H9 (cell line): ENCODE measurements at regions not wholly inside any gene's neighbourhood (a gene's known extent, or its start where the extent isn't known, plus 50 kb on each side); places are given as distances from the start of the nearest gene placed in this dataset.

Source experiments
- DNase-seq: peaks from one replicate; pipeline ENCODE4 v3.0.0-alpha.2; 2017
- H2AFZ ChIP-seq: one replicate; pipeline ENCODE4 v1.6.1; 2013; ENCODE audit warnings: mild to moderate bottlenecking, low read length, control low read depth, moderate library complexity
- H2AK5ac ChIP-seq: 2 replicates; pipeline ENCODE4 v1.6.1; 2013; ENCODE audit warnings: low read length, control low read depth, mixed read lengths; ENCODE audit not compliant: insufficient read length
- H2BK120ac ChIP-seq: one replicate; pipeline ENCODE4 v1.6.1; 2013; ENCODE audit warnings: low read depth, mild to moderate bottlenecking, low read length, control low read depth, inconsistent platforms; ENCODE audit not compliant: poor library complexity, severe bottlenecking
- H2BK12ac ChIP-seq: 2 replicates; pipeline ENCODE4 v1.6.1; 2013; ENCODE audit warnings: low read length, control low read depth, mixed read lengths, low read depth; ENCODE audit not compliant: insufficient read length
- H2BK15ac ChIP-seq: 2 replicates; pipeline ENCODE4 v1.6.1; 2013; ENCODE audit warnings: low read depth, low read length, control low read depth
- H2BK20ac ChIP-seq: one replicate; pipeline ENCODE4 v1.6.1; 2013; ENCODE audit warnings: low read depth, mild to moderate bottlenecking, low read length, control low read depth, inconsistent platforms; ENCODE audit not compliant: poor library complexity, severe bottlenecking
- H2BK5ac ChIP-seq: 2 replicates; pipeline ENCODE4 v1.6.1; 2013; ENCODE audit warnings: low read length, control low read depth, mixed read lengths; ENCODE audit not compliant: insufficient read length
- H3K14ac ChIP-seq: 2 replicates; pipeline ENCODE4 v1.6.1; 2013; ENCODE audit warnings: low read length, control low read depth; ENCODE audit not compliant: insufficient read depth
- H3K18ac ChIP-seq: 2 replicates; pipeline ENCODE4 v1.6.1; 2013; ENCODE audit warnings: low read depth, mild to moderate bottlenecking, mixed read lengths, low read length, control low read depth; ENCODE audit not compliant: insufficient read length
- H3K23ac ChIP-seq: 2 replicates; pipeline ENCODE4 v1.6.1; 2013; ENCODE audit warnings: low read length, control low read depth, mixed read lengths, low read depth; ENCODE audit not compliant: insufficient read length
- H3K23me2 ChIP-seq: 2 replicates; pipeline ENCODE4 v1.6.1; 2013; ENCODE audit warnings: low read depth, mild to moderate bottlenecking, mixed read lengths, low read length, control low read depth; ENCODE audit not compliant: insufficient read length, poor library complexity, severe bottlenecking
- H3K27ac ChIP-seq: 2 replicates; pipeline ENCODE4 v1.5.1; 2013; ENCODE audit warnings: low read length, control low read depth, mixed read lengths, low read depth; ENCODE audit not compliant: insufficient read length
- H3K27me3 ChIP-seq: 2 replicates; pipeline ENCODE4 v1.6.1; 2013; ENCODE audit warnings: low read length, control low read depth, inconsistent platforms; ENCODE audit not compliant: insufficient read depth
- H3K4ac ChIP-seq: 2 replicates; pipeline ENCODE4 v1.6.1; 2013; ENCODE audit warnings: low read depth, mild to moderate bottlenecking, control low read depth, inconsistent platforms, low read length, moderate library complexity
- H3K4me1 ChIP-seq: 2 replicates; pipeline ENCODE4 v1.6.1; 2013; ENCODE audit warnings: low read length, control low read depth, inconsistent platforms; ENCODE audit not compliant: insufficient read depth
- H3K4me2 ChIP-seq: 2 replicates; pipeline ENCODE4 v1.6.1; 2013; ENCODE audit warnings: low read length, control low read depth, mixed read lengths; ENCODE audit not compliant: insufficient read length, insufficient read depth
- H3K56ac ChIP-seq: 2 replicates; pipeline ENCODE4 v1.6.1; 2013; ENCODE audit warnings: low read depth, mild to moderate bottlenecking, mixed read lengths, low read length, control low read depth; ENCODE audit not compliant: insufficient read length
- H3K79me1 ChIP-seq: 2 replicates; pipeline ENCODE4 v1.6.1; 2013; ENCODE audit warnings: low read depth, mild to moderate bottlenecking, moderate library complexity, low read length, control low read depth, inconsistent platforms; ENCODE audit not compliant: insufficient read depth, poor library complexity, severe bottlenecking
- H3K79me2 ChIP-seq: 2 replicates; pipeline ENCODE4 v1.6.1; 2013; ENCODE audit warnings: low read length, control low read depth, inconsistent platforms; ENCODE audit not compliant: insufficient read depth
- H3K9ac ChIP-seq: 2 replicates; pipeline ENCODE4 v1.6.1; 2013; ENCODE audit warnings: low read length, control low read depth, mixed read lengths; ENCODE audit not compliant: insufficient read length; ENCODE audit errors: extremely low read depth
- H3K9me3 ChIP-seq: one replicate; pipeline ENCODE4 v1.6.1; 2013; ENCODE audit warnings: low read depth, low read length, inconsistent platforms; ENCODE audit not compliant: control insufficient read depth
- H3T11ph ChIP-seq: one replicate; pipeline ENCODE4 v1.6.1; 2013; ENCODE audit warnings: mild to moderate bottlenecking, low read length, control low read depth, inconsistent platforms
- H4K20me1 ChIP-seq: one replicate; pipeline ENCODE4 v1.6.1; 2013; ENCODE audit not compliant: control insufficient read depth, insufficient read length, insufficient read depth
- H4K5ac ChIP-seq: 2 replicates; pipeline ENCODE4 v1.6.1; 2013; ENCODE audit warnings: low read depth, mild to moderate bottlenecking, mixed read lengths, low read length, control low read depth; ENCODE audit not compliant: insufficient read length
- H4K8ac ChIP-seq: replicated peaks from 2 replicates; pipeline ENCODE4 v1.6.1; 2013; ENCODE audit warnings: low read length, control low read depth, mixed read lengths, low read depth; ENCODE audit not compliant: insufficient read length
- H4K91ac ChIP-seq: 2 replicates; pipeline ENCODE4 v1.6.1; 2013; ENCODE audit warnings: low read depth, mild to moderate bottlenecking, moderate library complexity, mixed read lengths, low read length, control low read depth; ENCODE audit not compliant: insufficient read length
- H3K27ac Mint-ChIP-seq, 3 experiments: 2 replicates in 2 of 3; 3 replicates in 1 of 3; pipeline ENCODE4 v1.8.0; 2020 to 2021; ENCODE audit warnings: mixed read lengths in 3 of 3, mild to moderate bottlenecking in 1 of 3, moderate library complexity in 1 of 3
- H3K27me3 Mint-ChIP-seq: 2 replicates; pipeline ENCODE4 v1.8.0; 2021; ENCODE audit warnings: low read depth, mild to moderate bottlenecking, moderate library complexity, mixed read lengths
- H3K36me3 Mint-ChIP-seq, 3 experiments: 2 replicates in 2 of 3; 3 replicates in 1 of 3; pipeline ENCODE4 v1.8.0; 2020 to 2021; ENCODE audit warnings: low read depth in 3 of 3, mixed read lengths in 3 of 3; ENCODE audit not compliant: insufficient read depth in 1 of 3
- H3K4me1 Mint-ChIP-seq, 2 experiments: 2 replicates each; pipeline ENCODE4 v1.8.0; 2020; ENCODE audit warnings: mixed read lengths in 2 of 2
- H3K4me3 Mint-ChIP-seq, 2 experiments: 2 replicates in 1 of 2; 3 replicates in 1 of 2; pipeline ENCODE4 v1.8.0; 2020 to 2021; ENCODE audit warnings: mild to moderate bottlenecking in 2 of 2, mixed read lengths in 2 of 2, moderate library complexity in 1 of 2
- H3K9me3 Mint-ChIP-seq, 2 experiments: 2 replicates in 1 of 2; 3 replicates in 1 of 2; pipeline ENCODE4 v1.8.0; 2020; ENCODE audit warnings: mild to moderate bottlenecking in 2 of 2, mixed read lengths in 2 of 2, moderate library complexity in 1 of 2
- WGBS: extraction: QIAGEN DNeasy Blood & Tissue Kit; methylation state at CpG from one replicate; pipeline ENCODE4 v1.1.7; 2013; ENCODE audit warnings: missing lambda C conversion rate, low lambda C conversion rate, mixed read lengths; ENCODE audit not compliant: insufficient read length; ENCODE audit errors: extremely low coverage; 5-methylcytosine and 5-hydroxymethylcytosine counted together
- TF ChIP-seq, protein P1 (sequence below): fragments of 200-600 bp; sonication (generic); conservative IDR thresholded peaks from 3 replicates; pipeline ENCODE4 v1.8.0; 2021; ENCODE audit warnings: antibody characterized with exemption, mild to moderate bottlenecking

DNA sequence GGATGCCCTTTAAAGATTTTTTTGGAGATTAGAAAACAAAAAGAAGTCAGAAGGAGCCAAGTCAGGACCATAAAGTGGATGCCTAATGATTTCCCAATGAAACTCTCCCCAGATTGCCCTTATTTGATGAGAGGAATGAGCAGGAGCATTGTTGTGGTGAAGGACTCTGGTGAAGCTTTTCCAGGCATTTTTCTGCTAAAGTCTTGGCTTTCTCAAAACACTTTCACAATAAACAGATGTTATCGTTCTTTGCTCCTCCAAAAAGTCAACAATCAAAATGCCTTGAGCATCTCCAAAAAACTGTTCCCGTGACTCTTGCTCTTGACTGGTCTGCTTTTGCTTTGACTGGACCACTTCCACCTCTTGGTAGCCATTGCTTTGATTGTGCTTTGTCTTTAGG is 121.8 kb downstream of the CAAP1 start:
- peaks cover 2 to 3% of the 10 kb centered on the region in 2 experiments; a peak in 3 of 4 replicates for H3K4me1 Mint-ChIP-seq
- Histone ChIP-seq H2BK5ac (no peak overlapping the region), H3T11ph (no peak overlapping the region), H2BK12ac (no peak overlapping the region), H2BK15ac (no peak overlapping the region), H4K20me1 (no peaks in the 10 kb centered on the region), H3K4me2 (no peak overlapping the region), H3K18ac (no peak overlapping the region), H3K56ac (no peak overlapping the region), H3K9ac (no peak overlapping the region), H3K14ac (no peak overlapping the region), H3K23ac (no peak overlapping the region), H4K91ac (no peak overlapping the region), H3K79me1 (no peaks in the 10 kb centered on the region), H3K27ac (no peak overlapping the region), H2BK120ac (no peak overlapping the region), H4K8ac (no peak overlapping the region), H3K4me1 (no peaks in the 10 kb centered on the region), H4K5ac (no peak overlapping the region), H2BK20ac (no peak overlapping the region), H3K9me3 (no peaks in the 10 kb centered on the region), H3K4ac (no peak overlapping the region), H2AFZ (no peak overlapping the region), H3K79me2 (no peaks in the 10 kb centered on the region), H3K27me3 (no peaks in the 10 kb centered on the region), H3K23me2 (no peaks in the 10 kb centered on the region), H2AK5ac (no peak overlapping the region)
- DNase-seq, result no peak
- no peaks in the 10 kb centered on the region; the same call in 1 of the 2 replicates for H3K27me3 Mint-ChIP-seq
- no peaks in the 10 kb centered on the region for H3K36me3 Mint-ChIP-seq
- no peak overlapping the region for H3K27ac Mint-ChIP-seq
- no peak overlapping the region for H3K4me3 Mint-ChIP-seq
- WGBS, result no CpG with 5 or more reads among the region's 2 CpGs
- H3K9me3 Mint-ChIP-seq, result no peaks in the 10 kb centered on the region
- TF ChIP-seq, protein P1, sequence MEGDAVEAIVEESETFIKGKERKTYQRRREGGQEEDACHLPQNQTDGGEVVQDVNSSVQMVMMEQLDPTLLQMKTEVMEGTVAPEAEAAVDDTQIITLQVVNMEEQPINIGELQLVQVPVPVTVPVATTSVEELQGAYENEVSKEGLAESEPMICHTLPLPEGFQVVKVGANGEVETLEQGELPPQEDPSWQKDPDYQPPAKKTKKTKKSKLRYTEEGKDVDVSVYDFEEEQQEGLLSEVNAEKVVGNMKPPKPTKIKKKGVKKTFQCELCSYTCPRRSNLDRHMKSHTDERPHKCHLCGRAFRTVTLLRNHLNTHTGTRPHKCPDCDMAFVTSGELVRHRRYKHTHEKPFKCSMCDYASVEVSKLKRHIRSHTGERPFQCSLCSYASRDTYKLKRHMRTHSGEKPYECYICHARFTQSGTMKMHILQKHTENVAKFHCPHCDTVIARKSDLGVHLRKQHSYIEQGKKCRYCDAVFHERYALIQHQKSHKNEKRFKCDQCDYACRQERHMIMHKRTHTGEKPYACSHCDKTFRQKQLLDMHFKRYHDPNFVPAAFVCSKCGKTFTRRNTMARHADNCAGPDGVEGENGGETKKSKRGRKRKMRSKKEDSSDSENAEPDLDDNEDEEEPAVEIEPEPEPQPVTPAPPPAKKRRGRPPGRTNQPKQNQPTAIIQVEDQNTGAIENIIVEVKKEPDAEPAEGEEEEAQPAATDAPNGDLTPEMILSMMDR, result no peak
